Activated CD8-positive, alpha-beta T cell treated with anti-CD3 and anti-CD28 coated beads, Interleukin-2, amount 10 ng/mL, durations not matched to agents 7 days and 5 days (primary cell): ENCODE measurements at regions not wholly inside any gene's neighbourhood (a gene's known extent, or its start where the extent isn't known, plus 50 kb on each side); places are given as distances from the start of the nearest gene placed in this dataset.
A peak's percentile ranks its signal among the peaks of the same experiment; 100 is the strongest.

Experiments
- ATAC-seq: fragments of 150-1000 bp; cut with Tn5 transposase; one replicate; pipeline ENCODE4 v1.10.0; 2021; ENCODE audit warnings: moderate library complexity
- CTCF ChIA-PET: fragments of 350-600 bp; sonication (Branson Sonifier 250); formaldehyde crosslinking; loops from one replicate; lab custom pipeline; 2021; ENCODE audit warnings: antibody characterized with exemption; lab: Charles Lee
- POLR2A ChIA-PET: fragments of 350-600 bp; sonication (Branson Sonifier 250); formaldehyde crosslinking; loops from one replicate; lab custom pipeline; 2021; ENCODE audit warnings: antibody characterized with exemption; lab: Charles Lee
- DNase-seq: peaks from one replicate; pipeline ENCODE4 v3.0.0-alpha.2; 2020
- H3K27ac Mint-ChIP-seq: one replicate; pipeline ENCODE4 v1.8.0; 2021; ENCODE audit warnings: mild to moderate bottlenecking, mixed read lengths
- H3K27me3 Mint-ChIP-seq: one replicate; pipeline ENCODE4 v1.8.0; 2021; ENCODE audit warnings: low read depth, mixed read lengths
- H3K36me3 Mint-ChIP-seq: one replicate; pipeline ENCODE4 v1.8.0; 2021; ENCODE audit warnings: low read depth, mixed read lengths
- H3K4me1 Mint-ChIP-seq: one replicate; pipeline ENCODE4 v1.8.0; 2021; ENCODE audit warnings: low read depth, mixed read lengths
- H3K4me3 Mint-ChIP-seq: one replicate; pipeline ENCODE4 v1.8.0; 2021; ENCODE audit warnings: mild to moderate bottlenecking, mixed read lengths
- H3K9me3 Mint-ChIP-seq: one replicate; pipeline ENCODE4 v1.8.0; 2022; ENCODE audit warnings: mixed read lengths; ENCODE audit not compliant: insufficient read depth

DNA sequence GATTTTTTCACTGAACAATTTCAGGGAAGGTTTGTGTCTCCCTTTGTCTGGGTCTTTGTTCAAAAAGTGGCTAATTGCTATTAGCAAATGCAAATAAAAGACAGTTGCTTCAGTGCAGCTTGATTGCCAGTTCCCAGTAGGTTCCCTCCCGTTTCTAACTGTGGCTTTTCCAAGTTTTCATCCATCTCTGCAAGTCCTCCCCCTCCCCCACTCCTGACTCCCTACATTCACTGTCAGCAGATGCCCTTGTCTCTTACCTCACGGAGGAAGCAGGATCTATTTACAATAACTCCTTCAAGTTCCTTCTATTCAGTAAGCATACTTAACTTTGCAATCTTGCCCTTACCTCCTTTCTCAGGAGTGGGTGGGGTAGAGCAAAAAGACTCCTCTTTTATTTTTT, 55.4 kb upstream of the SCEL start:
- Mint-ChIP-seq H3K27ac (no peak overlapping the region), H3K36me3 (no peaks in the 10 kb centered on the region), H3K9me3 (no peaks in the 10 kb centered on the region), H3K27me3 (peaks cover 2% of the 10 kb centered on the region), H3K4me1 (peaks cover 10% of the 10 kb centered on the region), H3K4me3 (no peak overlapping the region)
- POLR2A ChIA-PET, result no interaction called here
- CTCF ChIA-PET, result interaction anchor here (0.9 to 5.3 kb wide), 10 partner anchors 13 to 594 kb away, joined by 3 to 78 read pairs (median 7); partner anchors contain the start of gene MYCBP2
- DNase-seq (no peak), ATAC-seq (no peak)

DNA sequence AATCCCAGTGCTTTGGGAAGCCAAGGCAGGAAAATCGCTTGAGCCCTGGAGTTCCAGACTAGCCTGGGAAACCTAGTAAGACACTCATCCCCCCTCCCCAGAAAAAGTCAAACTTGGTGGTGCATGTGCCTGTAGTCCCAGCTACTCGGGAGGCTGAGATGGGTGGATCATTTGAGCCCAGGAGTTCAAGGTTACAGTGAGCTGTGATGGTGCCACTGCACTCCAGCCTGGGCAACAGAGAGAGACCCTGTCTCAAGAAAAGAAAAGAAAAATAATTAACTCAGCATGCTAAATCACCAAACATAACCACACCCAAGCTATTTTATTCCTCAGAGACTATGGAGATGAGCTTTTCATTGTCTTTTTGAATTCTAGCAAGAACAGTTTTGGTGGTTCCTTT, 56.2 kb upstream of the SCEL start:
- ATAC-seq, result no peak
- no peak overlapping the region for H3K27ac Mint-ChIP-seq
- H3K36me3 Mint-ChIP-seq, result no peaks in the 10 kb centered on the region
- ChIA-PET POLR2A (interaction anchor here (3.6 kb wide), 1 partner anchor 150 kb away, joined by 17 read pairs; no protein-coding TSS in a partner anchor), CTCF (interaction anchor here (0.9 to 5.3 kb wide), 28 partner anchors 13 to 594 kb away, joined by 3 to 78 read pairs (median 5); partner anchors contain the start of genes FBXL3 and MYCBP2)
- H3K9me3 Mint-ChIP-seq, result no peaks in the 10 kb centered on the region
- DNase-seq, result no peak
- peaks cover 10% of the 10 kb centered on the region for H3K4me1 Mint-ChIP-seq
- H3K27me3 Mint-ChIP-seq, result peaks cover 2% of the 10 kb centered on the region
- H3K4me3 Mint-ChIP-seq, result no peak overlapping the region

DNA sequence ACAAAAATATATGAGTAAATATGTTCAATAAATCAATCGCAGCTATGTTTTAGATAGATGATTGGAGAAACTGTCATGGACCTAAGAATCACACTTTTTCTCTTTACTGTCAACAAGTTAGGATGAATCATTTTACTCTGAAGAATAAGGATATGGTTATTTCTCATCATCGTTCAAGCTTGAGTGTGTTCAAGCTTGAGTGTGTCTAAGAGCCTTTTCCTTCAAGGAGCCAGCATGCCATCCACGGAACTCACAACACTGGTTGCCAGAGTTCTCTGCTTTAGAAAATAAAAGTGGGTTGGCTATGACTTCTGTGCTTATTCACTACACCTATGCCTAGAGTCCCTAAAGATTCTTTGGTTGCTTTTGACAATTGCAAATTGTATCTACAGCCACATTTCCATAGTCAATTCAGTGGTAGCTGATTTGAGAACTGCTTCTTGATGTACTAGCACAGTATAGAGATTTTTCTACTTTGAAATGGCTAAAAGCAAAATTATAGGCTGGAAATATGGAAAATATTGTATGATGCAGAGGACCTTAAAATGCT, 58.1 kb upstream of the SCEL start:
- H3K4me3 Mint-ChIP-seq, result no peak overlapping the region
- CTCF ChIA-PET, result interaction anchor here (0.6 to 5.3 kb wide), 31 partner anchors 12 to 485 kb away, joined by 3 to 78 read pairs (median 6); partner anchors contain the start of genes CLN5, FBXL3 and MYCBP2

DNA sequence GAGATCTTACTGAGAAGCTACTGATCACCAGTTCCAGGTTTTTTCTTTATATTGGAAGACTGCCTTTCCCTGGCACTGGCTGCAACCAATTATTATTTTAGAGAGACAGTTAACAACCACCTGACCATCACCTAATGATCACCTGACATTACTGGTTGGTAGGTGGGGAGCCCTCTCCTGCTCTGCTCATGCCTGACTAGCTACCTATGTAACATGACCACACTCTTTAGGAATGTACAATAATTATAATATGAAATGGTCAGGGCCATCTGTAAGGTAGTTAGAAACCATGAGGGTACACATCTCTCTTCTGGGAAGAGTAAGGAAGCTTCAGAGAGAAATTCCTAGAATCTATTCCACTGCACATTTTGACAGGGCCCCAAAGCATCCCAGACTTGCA, 59.0 kb upstream of the SCEL start:
- Mint-ChIP-seq H3K36me3 (no peaks in the 10 kb centered on the region), H3K4me3 (no peak overlapping the region), H3K4me1 (peaks cover 10% of the 10 kb centered on the region), H3K9me3 (no peaks in the 10 kb centered on the region), H3K27ac (no peak overlapping the region), H3K27me3 (peaks cover 2% of the 10 kb centered on the region)
- POLR2A ChIA-PET, result interaction anchor here (3.6 to 3.9 kb wide), 2 partner anchors 147 to 149 kb away, joined by 16 to 17 read pairs; partner anchors contain the start of gene MYCBP2
- ATAC-seq (no peak), DNase-seq (no peak)
- CTCF ChIA-PET, result interaction anchor here (3.4 to 5.3 kb wide), 2 partner anchors 149 to 212 kb away, joined by 13 to 78 read pairs; partner anchors contain the start of gene MYCBP2

More for the DNA sequence above, 58.1 kb upstream of the SCEL start:
- ATAC-seq (no peak), DNase-seq (no peak)
- Mint-ChIP-seq H3K27me3 (peaks cover 2% of the 10 kb centered on the region), H3K36me3 (no peaks in the 10 kb centered on the region), H3K27ac (peak overlapping the region; percentile 87), H3K4me1 (peaks cover 10% of the 10 kb centered on the region), H3K9me3 (no peaks in the 10 kb centered on the region)
- POLR2A ChIA-PET, result interaction anchor here (1.6 to 3.9 kb wide), 3 partner anchors 148 to 152 kb away, joined by 4 to 17 read pairs (median 16); partner anchors contain the start of gene MYCBP2

DNA sequence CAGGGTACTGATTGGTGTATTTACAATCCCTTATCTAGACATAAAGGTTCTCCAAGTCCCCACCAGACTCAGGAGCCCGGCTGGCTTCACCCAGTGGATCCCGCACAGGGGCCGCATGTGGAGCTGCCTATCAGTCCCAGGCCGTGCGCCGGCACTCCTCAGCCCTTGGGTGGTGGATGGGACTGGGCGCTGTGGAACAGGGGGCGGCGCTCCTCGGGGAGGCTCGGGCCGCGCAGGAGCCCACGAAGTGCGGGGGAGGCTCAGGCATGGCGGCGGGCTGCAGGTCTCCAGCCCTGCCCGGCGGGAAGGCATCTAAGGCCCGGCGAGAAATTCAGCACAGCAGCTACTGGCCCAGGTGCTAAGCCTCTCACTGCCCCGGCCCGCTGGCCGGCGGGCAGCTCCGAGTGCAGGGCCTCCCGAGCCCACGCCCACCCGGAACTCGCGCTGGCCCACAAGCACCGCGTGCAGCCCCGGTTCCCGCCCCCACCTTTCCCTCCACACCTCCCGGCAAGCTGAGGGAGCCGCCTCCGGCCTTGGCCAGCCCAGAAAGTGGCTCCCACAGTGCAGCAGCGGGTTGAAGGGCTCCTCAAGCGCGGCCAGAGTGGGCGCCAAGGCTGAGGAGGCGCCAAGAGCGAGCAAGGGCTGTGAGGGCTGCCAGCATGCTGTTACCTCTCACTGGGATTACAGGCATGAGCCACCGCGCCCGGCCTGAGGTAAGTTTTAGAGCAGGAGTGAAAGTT, 60.0 kb upstream of the SCEL start:
- H3K36me3 Mint-ChIP-seq, result no peaks in the 10 kb centered on the region
- POLR2A ChIA-PET, result interaction anchor here (3.6 to 3.9 kb wide), 2 partner anchors 146 to 148 kb away, joined by 16 to 17 read pairs; partner anchors contain the start of gene MYCBP2
- H3K4me3 Mint-ChIP-seq, result no peak overlapping the region
- DNase-seq (no peak), ATAC-seq (no peak)
- H3K27me3 Mint-ChIP-seq, result peaks cover 2% of the 10 kb centered on the region
- H3K4me1 Mint-ChIP-seq, result peaks cover 10% of the 10 kb centered on the region
- H3K27ac Mint-ChIP-seq, result no peak overlapping the region
- CTCF ChIA-PET, result interaction anchor here (3.4 kb wide), 1 partner anchor 211 kb away, joined by 13 read pairs; no protein-coding TSS in a partner anchor
- no peaks in the 10 kb centered on the region for H3K9me3 Mint-ChIP-seq

DNA sequence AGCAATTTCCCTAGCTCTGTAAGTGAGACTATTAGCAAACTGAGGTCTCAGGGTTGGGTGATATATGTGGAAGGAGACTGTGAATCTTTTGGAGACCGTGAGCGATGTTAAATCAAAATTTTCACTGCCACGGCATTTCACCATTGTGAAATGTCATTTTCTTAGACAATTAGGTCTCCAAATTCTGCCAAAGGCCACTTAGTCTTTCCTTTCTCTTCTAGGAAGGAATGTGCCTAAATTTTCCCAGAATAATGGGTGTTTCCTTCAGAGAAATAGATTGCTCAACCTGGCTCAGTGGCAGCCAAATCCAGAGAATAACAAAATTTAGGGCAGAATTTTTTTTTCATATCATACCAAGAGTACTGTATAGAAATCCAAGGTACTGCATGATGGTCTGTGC, 64.5 kb upstream of the SCEL start:
- no peak overlapping the region for H3K4me3 Mint-ChIP-seq
- H3K27ac Mint-ChIP-seq, result no peak overlapping the region
- CTCF ChIA-PET, result interaction anchor here (1.0 kb wide), 1 partner anchor 22 kb away, joined by 4 read pairs; no protein-coding TSS in a partner anchor
- no peak for DNase-seq
- no peaks in the 10 kb centered on the region for H3K4me1 Mint-ChIP-seq
- peaks cover 3% of the 10 kb centered on the region for H3K27me3 Mint-ChIP-seq
- no peaks in the 10 kb centered on the region for H3K36me3 Mint-ChIP-seq
- no peaks in the 10 kb centered on the region for H3K9me3 Mint-ChIP-seq
- POLR2A ChIA-PET, result no interaction called here
- ATAC-seq, result no peak

DNA sequence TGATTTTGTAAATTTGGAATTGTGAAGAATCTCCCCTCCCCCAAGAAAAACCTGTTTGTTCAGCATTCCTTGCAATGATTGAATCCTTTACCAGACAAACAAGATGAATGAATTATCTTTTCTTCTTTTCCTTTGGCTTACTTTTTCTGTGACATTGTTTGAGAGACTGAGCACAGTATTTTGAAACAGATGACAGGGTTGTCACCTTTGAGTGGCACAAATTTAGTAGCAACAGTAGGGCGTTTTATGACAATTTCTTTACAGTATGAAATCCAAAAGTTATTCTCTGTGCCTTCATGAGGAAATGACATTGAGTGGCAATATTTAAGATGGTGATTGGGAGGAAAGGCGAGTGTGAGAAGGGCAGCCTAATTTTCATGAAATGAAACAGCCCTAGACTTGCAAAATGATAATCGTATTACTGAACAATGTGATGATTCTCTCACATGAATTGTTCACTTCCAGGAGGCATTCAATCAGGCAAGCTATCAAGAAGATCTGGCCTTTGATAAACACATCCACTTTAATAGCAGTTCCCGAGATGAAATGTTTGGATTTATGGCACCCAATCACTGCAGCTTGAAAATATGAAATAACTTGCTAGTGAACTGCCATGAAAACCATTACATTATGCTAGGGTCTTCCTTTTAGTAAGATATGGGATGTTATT, 68.6 kb upstream of the SCEL start:
- Mint-ChIP-seq H3K36me3 (no peaks in the 10 kb centered on the region), H3K27ac (no peak overlapping the region), H3K27me3 (peaks cover 3% of the 10 kb centered on the region), H3K4me1 (no peaks in the 10 kb centered on the region), H3K4me3 (no peak overlapping the region), H3K9me3 (no peaks in the 10 kb centered on the region)
- ChIA-PET CTCF (no interaction called here), POLR2A (no interaction called here)
- DNase-seq (no peak), ATAC-seq (no peak)

DNA sequence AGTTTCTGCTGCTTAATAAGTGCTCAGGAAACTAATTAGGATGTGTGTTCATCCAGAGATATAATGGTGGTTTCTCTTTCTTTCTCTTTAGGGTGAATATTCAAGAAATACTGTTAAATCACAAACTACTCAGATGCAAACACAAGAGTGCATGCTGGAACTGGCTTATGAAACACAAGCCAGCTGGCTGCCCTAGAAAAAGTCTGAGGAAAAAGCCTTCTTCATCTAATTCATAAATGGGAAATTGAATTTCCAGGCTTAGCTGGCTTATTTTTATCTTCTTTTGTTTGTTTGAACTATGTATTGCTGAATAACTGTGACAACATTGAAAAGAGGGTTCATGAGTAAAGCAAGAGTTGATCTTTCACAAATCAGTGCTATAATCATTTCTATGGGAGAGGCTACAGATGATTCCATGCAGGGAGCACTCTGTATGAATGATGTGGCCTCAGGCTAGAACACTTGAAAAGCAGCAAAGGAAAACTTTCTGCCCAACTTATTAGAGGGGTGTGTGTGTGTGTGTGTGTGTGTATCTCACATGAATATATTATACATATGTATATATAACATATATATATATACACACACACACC, 69.8 kb upstream of the SCEL start:
- Mint-ChIP-seq H3K27ac (no peak overlapping the region), H3K27me3 (peaks cover 3% of the 10 kb centered on the region), H3K9me3 (no peaks in the 10 kb centered on the region), H3K4me1 (no peaks in the 10 kb centered on the region), H3K36me3 (no peaks in the 10 kb centered on the region), H3K4me3 (no peak overlapping the region)
- ChIA-PET CTCF (interaction anchor here (0.7 to 1.4 kb wide), 2 partner anchors 12 to 129 kb away, joined by 3 to 6 read pairs; no protein-coding TSS in a partner anchor), POLR2A (no interaction called here)
- DNase-seq (no peak), ATAC-seq (no peak)

DNA sequence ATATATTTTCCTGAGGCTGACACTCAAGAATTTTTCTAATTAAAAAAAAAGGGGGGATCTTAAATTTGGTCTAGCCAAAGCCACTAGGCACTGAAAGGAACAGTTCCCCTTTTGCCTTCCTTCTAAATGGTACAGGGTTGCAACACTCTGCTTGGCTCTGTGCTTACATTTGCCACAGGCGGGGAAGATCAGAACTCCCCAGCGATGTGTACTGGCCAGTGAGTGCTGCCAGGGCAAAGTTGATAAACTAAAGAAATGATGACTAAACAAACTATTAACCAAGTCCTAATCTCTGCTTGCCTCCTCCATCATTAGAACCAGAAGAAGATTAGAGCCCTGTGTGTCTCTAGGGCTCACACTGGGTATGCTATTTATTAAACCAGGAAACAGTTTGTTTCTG, 75.3 kb upstream of the SCEL start:
- Mint-ChIP-seq H3K36me3 (no peaks in the 10 kb centered on the region), H3K27me3 (peaks cover 4% of the 10 kb centered on the region), H3K4me1 (no peaks in the 10 kb centered on the region), H3K4me3 (no peak overlapping the region), H3K27ac (no peak overlapping the region), H3K9me3 (no peaks in the 10 kb centered on the region)
- ATAC-seq (no peak), DNase-seq (no peak)
- CTCF ChIA-PET, result no interaction called here
- POLR2A ChIA-PET, result no interaction called here

DNA sequence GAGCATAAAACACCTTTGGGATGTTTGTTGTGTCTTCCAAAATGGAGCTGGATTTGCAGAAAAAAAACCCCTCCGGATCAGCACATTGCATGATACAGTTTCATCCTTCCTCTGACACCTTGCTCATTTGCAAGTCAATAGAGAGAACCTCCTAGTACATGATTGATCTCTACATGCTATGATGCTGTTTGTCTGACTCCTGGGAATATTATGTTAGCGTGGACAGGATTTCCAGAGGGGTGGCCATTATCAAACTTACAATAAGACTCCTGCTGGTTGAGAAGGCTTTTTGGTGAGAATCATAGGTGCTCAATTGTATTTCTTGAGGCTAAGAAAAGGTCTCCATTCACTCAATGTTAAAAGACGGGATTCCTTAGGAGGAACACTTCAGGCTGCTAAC, 75.9 kb upstream of the SCEL start:
- H3K27me3 Mint-ChIP-seq, result peaks cover 4% of the 10 kb centered on the region
- ChIA-PET CTCF (no interaction called here), POLR2A (no interaction called here)
- no peak overlapping the region for H3K4me3 Mint-ChIP-seq
- no peak overlapping the region for H3K27ac Mint-ChIP-seq
- H3K9me3 Mint-ChIP-seq, result no peaks in the 10 kb centered on the region
- DNase-seq, result no peak
- ATAC-seq, result no peak
- H3K4me1 Mint-ChIP-seq, result no peaks in the 10 kb centered on the region
- no peaks in the 10 kb centered on the region for H3K36me3 Mint-ChIP-seq

DNA sequence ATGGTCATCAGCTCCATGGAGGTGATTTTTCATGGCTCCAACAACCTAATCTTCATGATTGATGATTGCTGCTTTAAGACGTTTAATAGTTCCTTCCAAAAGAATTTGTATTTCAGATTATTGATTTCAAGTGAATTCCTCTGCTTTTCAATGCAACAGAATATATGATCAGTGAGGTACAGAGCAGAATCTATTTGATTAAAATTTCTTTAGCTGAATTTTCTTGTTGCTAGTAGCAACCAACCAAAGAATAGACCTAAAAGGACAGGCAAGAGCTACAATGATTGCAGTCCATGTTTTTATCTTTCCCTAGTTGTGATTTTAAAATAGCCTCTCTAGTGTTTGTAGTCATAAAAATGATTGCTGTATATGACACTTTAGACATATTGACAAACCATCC, 76.8 kb upstream of the SCEL start:
- DNase-seq (no peak), ATAC-seq (no peak)
- ChIA-PET CTCF (no interaction called here), POLR2A (no interaction called here)
- H3K36me3 Mint-ChIP-seq, result no peaks in the 10 kb centered on the region
- no peak overlapping the region for H3K27ac Mint-ChIP-seq
- H3K9me3 Mint-ChIP-seq, result no peaks in the 10 kb centered on the region
- no peak overlapping the region for H3K4me3 Mint-ChIP-seq
- peaks cover 7% of the 10 kb centered on the region for H3K27me3 Mint-ChIP-seq
- no peaks in the 10 kb centered on the region for H3K4me1 Mint-ChIP-seq
